ENCODE measurements at regions not wholly inside any gene's neighbourhood (a gene's known extent, or its start where the extent isn't known, plus 50 kb on each side); places are given as distances from the start of the nearest gene placed in this dataset.

GRCh38 chr20:24836661-24837299, 112.3 kb upstream of the CST7 start:
- TF ChIP-seq, protein P1, sequence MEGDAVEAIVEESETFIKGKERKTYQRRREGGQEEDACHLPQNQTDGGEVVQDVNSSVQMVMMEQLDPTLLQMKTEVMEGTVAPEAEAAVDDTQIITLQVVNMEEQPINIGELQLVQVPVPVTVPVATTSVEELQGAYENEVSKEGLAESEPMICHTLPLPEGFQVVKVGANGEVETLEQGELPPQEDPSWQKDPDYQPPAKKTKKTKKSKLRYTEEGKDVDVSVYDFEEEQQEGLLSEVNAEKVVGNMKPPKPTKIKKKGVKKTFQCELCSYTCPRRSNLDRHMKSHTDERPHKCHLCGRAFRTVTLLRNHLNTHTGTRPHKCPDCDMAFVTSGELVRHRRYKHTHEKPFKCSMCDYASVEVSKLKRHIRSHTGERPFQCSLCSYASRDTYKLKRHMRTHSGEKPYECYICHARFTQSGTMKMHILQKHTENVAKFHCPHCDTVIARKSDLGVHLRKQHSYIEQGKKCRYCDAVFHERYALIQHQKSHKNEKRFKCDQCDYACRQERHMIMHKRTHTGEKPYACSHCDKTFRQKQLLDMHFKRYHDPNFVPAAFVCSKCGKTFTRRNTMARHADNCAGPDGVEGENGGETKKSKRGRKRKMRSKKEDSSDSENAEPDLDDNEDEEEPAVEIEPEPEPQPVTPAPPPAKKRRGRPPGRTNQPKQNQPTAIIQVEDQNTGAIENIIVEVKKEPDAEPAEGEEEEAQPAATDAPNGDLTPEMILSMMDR (IDR thresholded peaks at IDR 0.05): no peak
- no peaks in the 10 kb centered on the region for H3K9me3 ChIP-seq
- no peak overlapping the region for H3K27ac ChIP-seq
- H3K27me3 ChIP-seq: no peaks in the 10 kb centered on the region
- H3K36me3 ChIP-seq: no peaks in the 10 kb centered on the region
- no peaks in the 10 kb centered on the region for H3K4me1 ChIP-seq
- DNase-seq: no peak
- no peak overlapping the region for H3K4me3 ChIP-seq
- intact Hi-C loops (cut with DNase I; ENCODE audit: low total_unique reads): no loop called here

- H3K4me3 ChIP-seq: no peak overlapping the region
- H3K36me3 ChIP-seq: no peaks in the 10 kb centered on the region
- TF ChIP-seq, protein P1 (IDR thresholded peaks at IDR 0.05): no peak
- intact Hi-C loops (cut with DNase I; ENCODE audit: low total_unique reads): no loop called here
- no peaks in the 10 kb centered on the region for H3K27me3 ChIP-seq
- no peaks in the 10 kb centered on the region for H3K4me1 ChIP-seq
- DNase-seq: no peak
- no peak overlapping the region for H3K27ac ChIP-seq
- no peaks in the 10 kb centered on the region for H3K9me3 ChIP-seq
Measured at GRCh38 chr20:24837781-24838450, 111.2 kb upstream of the CST7 start.

DNA sequence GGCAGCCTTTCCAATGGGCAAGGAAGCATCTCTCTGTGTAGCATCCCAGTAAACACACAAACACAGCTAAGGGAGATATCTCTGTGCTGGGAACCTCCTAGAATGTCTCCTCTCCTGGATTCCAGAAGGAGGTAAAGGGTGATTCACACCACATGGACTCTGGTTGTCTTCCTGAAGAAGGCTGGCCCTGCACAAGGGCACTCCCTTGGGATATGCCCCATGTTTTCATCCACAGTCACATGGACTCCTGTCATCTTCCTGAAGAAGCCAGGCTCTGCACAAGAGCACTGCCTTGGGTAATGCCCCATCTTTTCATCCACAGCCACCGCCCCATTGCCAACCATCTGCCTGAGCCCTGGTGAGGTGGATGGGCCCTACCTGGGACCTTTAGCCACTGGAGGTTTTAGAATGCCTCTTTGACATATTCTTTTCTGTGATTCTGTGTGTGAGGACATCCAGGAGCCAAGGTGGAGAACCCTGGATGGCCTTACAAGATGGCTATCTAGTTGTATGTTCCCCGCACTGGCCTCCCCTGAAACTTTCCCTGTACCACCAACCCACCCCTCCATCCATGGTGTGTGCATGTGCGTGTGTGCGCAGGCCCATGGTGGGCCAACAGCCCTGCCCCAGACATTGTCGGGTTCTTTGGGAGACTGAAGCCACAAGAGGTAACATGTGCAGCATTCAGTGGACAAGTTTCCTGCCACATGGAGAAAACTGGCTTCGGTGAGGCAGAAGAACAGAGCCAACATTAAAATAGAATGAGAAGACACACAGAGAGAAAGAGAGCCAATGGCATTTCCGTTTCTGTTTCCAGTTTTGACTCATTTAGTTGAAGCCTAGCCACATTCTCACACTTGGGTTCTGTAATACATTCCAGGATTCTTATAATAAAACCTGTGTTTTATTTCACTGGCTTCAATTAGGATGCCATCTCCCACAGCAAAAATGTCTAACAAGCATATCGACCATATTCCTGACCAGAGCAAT, 110.2 kb upstream of the CST7 start:
- TF ChIP-seq, protein P1 (IDR thresholded peaks at IDR 0.05): no peak
- intact Hi-C loops (cut with DNase I; ENCODE audit: low total_unique reads): no loop called here
- DNase-seq: no peak
- H3K4me1 ChIP-seq: no peaks in the 10 kb centered on the region
- H3K27me3 ChIP-seq: no peaks in the 10 kb centered on the region
- H3K9me3 ChIP-seq: no peaks in the 10 kb centered on the region
- H3K27ac ChIP-seq: no peak overlapping the region
- no peaks in the 10 kb centered on the region for H3K36me3 ChIP-seq
- H3K4me3 ChIP-seq: no peak overlapping the region

GRCh38 chr20:24840121-24840713, 108.9 kb upstream of the CST7 start:
- DNase-seq: no peak

More at GRCh38 chr20:24840121-24840713, 108.9 kb upstream of the CST7 start:
- intact Hi-C loops (cut with DNase I; ENCODE audit: low total_unique reads): no loop called here
- Histone ChIP-seq H3K27me3 (no peaks in the 10 kb centered on the region), H3K4me1 (no peaks in the 10 kb centered on the region), H3K27ac (no peak overlapping the region), H3K4me3 (no peak overlapping the region), H3K36me3 (no peaks in the 10 kb centered on the region), H3K9me3 (no peaks in the 10 kb centered on the region)
- TF ChIP-seq, protein P1 (IDR thresholded peaks at IDR 0.05): no peak
